ENCODE measurements at regions not wholly inside any gene's neighbourhood (a gene's known extent, or its start where the extent isn't known, plus 50 kb on each side); places are given as distances from the start of the nearest gene placed in this dataset.

DNA sequence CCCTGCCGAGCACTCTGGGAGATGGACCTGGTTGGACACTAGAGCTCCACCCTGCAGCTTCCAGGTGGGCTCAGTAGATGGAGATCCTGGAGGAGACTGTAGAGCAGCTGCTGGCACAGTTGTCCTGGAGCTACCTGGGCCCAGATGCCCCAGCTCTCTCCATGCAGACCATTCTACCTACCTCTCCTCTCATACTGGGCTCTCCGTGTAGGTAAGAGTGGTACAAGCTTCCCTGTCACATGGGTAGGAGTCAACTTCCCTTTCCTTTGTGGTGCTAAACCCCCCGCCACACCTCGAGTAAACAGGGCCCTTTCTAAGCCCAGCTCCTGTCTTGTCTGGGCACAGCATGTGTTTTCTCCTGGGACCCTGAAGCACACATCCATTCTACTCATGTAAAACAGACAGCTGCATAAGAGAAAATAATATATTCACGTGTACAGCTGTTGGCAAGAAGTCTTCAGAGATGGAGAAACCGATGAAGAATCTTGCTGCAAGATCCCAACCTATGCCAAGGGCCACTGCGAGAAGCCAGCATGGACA is 108.1 kb upstream of the DUSP22 start:
- TF ChIP-seq, protein P1, sequence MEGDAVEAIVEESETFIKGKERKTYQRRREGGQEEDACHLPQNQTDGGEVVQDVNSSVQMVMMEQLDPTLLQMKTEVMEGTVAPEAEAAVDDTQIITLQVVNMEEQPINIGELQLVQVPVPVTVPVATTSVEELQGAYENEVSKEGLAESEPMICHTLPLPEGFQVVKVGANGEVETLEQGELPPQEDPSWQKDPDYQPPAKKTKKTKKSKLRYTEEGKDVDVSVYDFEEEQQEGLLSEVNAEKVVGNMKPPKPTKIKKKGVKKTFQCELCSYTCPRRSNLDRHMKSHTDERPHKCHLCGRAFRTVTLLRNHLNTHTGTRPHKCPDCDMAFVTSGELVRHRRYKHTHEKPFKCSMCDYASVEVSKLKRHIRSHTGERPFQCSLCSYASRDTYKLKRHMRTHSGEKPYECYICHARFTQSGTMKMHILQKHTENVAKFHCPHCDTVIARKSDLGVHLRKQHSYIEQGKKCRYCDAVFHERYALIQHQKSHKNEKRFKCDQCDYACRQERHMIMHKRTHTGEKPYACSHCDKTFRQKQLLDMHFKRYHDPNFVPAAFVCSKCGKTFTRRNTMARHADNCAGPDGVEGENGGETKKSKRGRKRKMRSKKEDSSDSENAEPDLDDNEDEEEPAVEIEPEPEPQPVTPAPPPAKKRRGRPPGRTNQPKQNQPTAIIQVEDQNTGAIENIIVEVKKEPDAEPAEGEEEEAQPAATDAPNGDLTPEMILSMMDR (IDR thresholded peaks at IDR 0.05), result no peak
- no peak for TF ChIP-seq POLR2AphosphoS5 (IDR thresholded peaks at IDR 0.05; ENCODE audit: low read depth, low read length)

Measured in Panc1 (cell line).